Neural cell (in vitro differentiated cells): ENCODE measurements at regions not wholly inside any gene's neighbourhood (a gene's known extent, or its start where the extent isn't known, plus 50 kb on each side); places are given as distances from the start of the nearest gene placed in this dataset.

Experiments used
- CTCF ChIP-seq: fragments of 450-650 bp; IDR thresholded peaks from 2 replicates; pipeline ENCODE4 v1.5.1; 2014; ENCODE audit warnings: antibody characterized with exemption, mild to moderate bottlenecking, moderate library complexity; ENCODE audit not compliant: poor library complexity, severe bottlenecking
- EP300 ChIP-seq: fragments of 450-650 bp; conservative IDR thresholded peaks from 2 replicates; pipeline ENCODE4 v1.6.1; 2014; ENCODE audit warnings: antibody characterized with exemption, mild to moderate bottlenecking, moderate library complexity; ENCODE audit not compliant: poor library complexity, severe bottlenecking
- MXI1 ChIP-seq: fragments of 450-650 bp; conservative IDR thresholded peaks from 2 replicates; pipeline ENCODE4 v1.6.1; 2014; ENCODE audit warnings: antibody characterized with exemption, mild to moderate bottlenecking; ENCODE audit not compliant: poor library complexity, severe bottlenecking
- RAD21 ChIP-seq: fragments of 450-650 bp; conservative IDR thresholded peaks from 2 replicates; pipeline ENCODE4 v1.6.1; 2014; ENCODE audit warnings: antibody characterized with exemption, mild to moderate bottlenecking, moderate library complexity
- TAF1 ChIP-seq: IDR thresholded peaks from 2 replicates; pipeline ENCODE4 v1.6.1; 2012; ENCODE audit warnings: low read depth

- TF ChIP-seq CTCF = no peak
- no peak for TF ChIP-seq TAF1
- TF ChIP-seq MXI1 = no peak
- TF ChIP-seq RAD21 = no peak
- TF ChIP-seq EP300 = no peak
Observed at GRCh38 chr2:125312342-125312741, 1287.3 kb downstream of the CNTNAP5 start.
